Ramos (cell line): ENCODE measurements at regions not wholly inside any gene's neighbourhood (a gene's known extent, or its start where the extent isn't known, plus 50 kb on each side); places are given as distances from the start of the nearest gene placed in this dataset.

Experiments used
- in situ Hi-C: fragments of 300-500 bp; cut with MboI; formaldehyde crosslinking; loops from one replicate; pipeline ENCODE4 v1.14.3; 2022; ENCODE audit warnings: low sequenced_read_pairs; ENCODE audit not compliant: unreplicated experiment

DNA sequence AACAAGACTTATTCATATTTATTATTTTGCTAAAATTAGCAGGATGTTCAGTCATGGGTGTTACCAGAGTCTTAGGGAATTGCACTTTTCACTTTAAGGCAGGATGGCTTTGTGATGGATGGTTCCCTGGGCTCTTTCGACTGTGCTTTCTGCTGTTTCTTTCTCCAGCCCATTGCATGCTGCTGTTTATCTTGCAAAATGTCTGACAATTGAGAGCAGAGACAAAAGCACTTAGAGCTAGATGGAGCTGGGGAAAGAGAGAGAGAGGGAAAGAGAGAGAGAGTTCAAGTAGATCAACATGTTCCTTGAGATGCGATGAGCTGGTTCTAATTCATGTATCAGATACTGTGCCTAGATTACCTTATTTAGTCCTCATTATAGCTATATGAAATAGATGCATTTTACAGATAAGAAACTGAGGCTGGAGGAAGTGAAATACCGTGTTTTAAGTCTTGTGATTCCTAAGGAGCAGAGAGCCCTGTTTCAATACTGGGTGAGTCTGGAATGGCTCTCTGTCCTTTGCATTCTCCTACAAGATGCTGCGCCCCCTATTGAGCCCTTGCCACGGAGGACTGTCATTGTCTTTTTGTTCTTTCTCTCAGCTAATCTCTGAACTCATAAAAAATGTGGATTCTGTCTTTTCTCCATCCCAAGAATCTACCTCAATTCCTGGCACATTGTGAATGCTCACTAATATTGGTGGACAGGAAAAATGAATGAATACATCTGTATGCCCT, 227.9 kb downstream of the ALG10B start:
- in situ Hi-C loops: no loop called here

- in situ Hi-C loops: no loop called here
These were observed 231.0 kb downstream of the ALG10B start for GRCh38 chr12:38547586-38547985.

- in situ Hi-C loops: no loop called here
These were observed 239.3 kb downstream of the ALG10B start for GRCh38 chr12:38555620-38556591.

DNA sequence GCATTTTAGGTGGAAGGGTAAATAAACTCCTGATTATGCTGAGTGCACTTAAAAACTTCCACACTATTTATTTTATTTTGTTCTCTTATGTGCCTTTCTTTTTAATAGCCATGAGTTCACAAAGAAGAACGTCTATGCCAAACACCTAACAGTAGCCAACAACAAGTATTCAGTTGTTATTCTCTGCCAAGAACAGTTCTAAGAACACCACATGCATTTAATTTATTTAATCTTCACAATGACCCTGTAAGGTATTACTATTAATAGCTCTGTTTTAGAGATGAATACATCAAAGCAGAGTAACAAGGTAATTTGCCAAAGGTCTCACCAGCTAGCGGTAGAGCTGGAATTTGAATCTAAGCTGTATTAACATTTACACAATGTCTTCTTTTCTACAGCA, 240.1 kb downstream of the ALG10B start:
- in situ Hi-C loops: no loop called here

- in situ Hi-C loops: no loop called here
These were observed 268.5 kb downstream of the ALG10B start for GRCh38 chr12:38585086-38585485.

DNA sequence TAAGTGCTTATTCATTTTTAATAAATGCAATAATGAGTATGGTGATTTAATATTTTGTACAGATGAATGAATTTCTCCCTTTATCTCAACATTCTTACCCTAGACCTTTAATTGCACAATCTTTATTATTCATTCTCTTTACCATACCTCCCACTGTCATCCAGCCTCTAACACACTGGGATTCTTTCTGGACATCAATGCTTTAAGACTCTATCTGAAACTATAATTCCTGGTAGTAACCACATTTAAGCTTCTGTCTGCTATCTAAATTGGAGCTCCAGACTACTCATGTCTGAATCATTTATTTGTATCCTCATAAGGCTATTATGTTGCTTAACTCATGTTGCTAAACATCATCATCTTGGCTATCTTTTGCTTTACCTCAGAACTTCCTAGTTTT, 270.2 kb downstream of the ALG10B start:
- in situ Hi-C loops: no loop called here

DNA sequence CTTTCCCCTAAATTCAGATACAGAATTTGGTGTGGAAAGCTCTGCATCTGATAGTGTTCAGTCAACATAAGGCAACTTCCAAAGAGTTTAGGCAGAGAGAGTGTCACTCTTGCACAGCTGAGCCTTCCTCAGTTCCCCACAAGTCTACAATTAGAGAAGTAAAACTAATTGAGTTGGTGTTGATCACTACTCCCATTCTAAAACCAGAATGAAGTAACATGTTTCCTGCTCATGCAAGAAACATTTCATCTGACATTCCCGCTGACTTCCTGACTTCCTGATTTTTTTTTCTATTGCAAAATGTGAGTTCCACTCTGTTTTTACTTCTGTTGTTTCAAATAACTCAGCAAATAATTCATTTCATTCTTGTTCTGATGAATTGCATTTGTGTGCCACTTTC, 271.0 kb downstream of the ALG10B start:
- in situ Hi-C loops: no loop called here

- in situ Hi-C loops: no loop called here
These were observed 272.2 kb downstream of the ALG10B start for GRCh38 chr12:38588624-38589305.

GRCh38 chr12:38589306-38589632, 272.7 kb downstream of the ALG10B start:
- in situ Hi-C loops: no loop called here

DNA sequence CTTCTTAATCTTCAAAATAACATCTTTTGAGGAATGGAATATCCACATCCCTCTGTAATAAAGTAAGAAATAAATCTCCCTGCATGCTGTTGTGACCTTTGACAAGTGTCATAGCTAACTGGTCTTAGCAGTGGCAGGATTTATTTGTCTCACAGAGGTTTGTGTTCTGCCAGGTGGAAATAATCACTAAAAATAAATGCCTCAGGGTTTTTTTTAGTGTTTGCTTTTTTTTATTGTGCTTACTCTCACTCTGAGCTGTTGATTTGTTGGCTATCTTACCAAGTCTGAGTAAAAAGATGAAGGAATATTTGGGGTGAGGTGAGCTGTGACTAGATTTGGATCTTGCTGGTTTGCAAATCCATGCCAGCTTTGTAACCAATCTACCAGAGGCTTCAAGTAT, 285.4 kb downstream of the ALG10B start:
- in situ Hi-C loops: loop anchor here (25.0 kb wide), 1 partner anchor 465 kb away; no protein-coding TSS in a partner anchor
